ENCODE measurements at regions not wholly inside any gene's neighbourhood (a gene's known extent, or its start where the extent isn't known, plus 50 kb on each side); places are given as distances from the start of the nearest gene placed in this dataset.

GRCh38 chrX:42497356-42497755 is 280.6 kb downstream of the PPP1R2C start:
- no peak for TF ChIP-seq TEAD4 (IDR thresholded peaks at IDR 0.05)
- no peak for TF ChIP-seq NFIC (IDR thresholded peaks at IDR 0.05)
- TF ChIP-seq RAD21 (IDR thresholded peaks at IDR 0.05; ENCODE audit: low read depth): no peak
- no peak for TF ChIP-seq FOXM1 (IDR thresholded peaks at IDR 0.05; ENCODE audit: borderline replicate concordance, low read depth)
- no peak for TF ChIP-seq ZBTB7A (IDR thresholded peaks at IDR 0.05; ENCODE audit: low read depth)
- no peak for TF ChIP-seq EP300 (IDR thresholded peaks at IDR 0.05; ENCODE audit: borderline replicate concordance)
- TF ChIP-seq CREB1 (IDR thresholded peaks at IDR 0.05; ENCODE audit: low read depth): no peak
- TF ChIP-seq CEBPB (IDR thresholded peaks at IDR 0.05): no peak
- no peak for TF ChIP-seq TCF12 (IDR thresholded peaks at IDR 0.05; ENCODE audit: low read depth)
- no peak for TF ChIP-seq MAX (IDR thresholded peaks at IDR 0.05)
- no peak for TF ChIP-seq YY1 (IDR thresholded peaks at IDR 0.05; ENCODE audit: low read depth)
- no peak for TF ChIP-seq USF1 (IDR thresholded peaks at IDR 0.05)
- no peak for TF ChIP-seq TAF1 (IDR thresholded peaks at IDR 0.05; ENCODE audit: low read depth)
- TF ChIP-seq EGR1 (IDR thresholded peaks at IDR 0.05): no peak
- TF ChIP-seq REST (IDR thresholded peaks at IDR 0.05; ENCODE audit: low read depth): no peak

- TF ChIP-seq TAF1 (IDR thresholded peaks at IDR 0.05; ENCODE audit: low read depth): no peak
- peak; percentile 70 for TF ChIP-seq EP300 (IDR thresholded peaks at IDR 0.05; ENCODE audit: borderline replicate concordance)
- no peak for TF ChIP-seq ZBTB7A (IDR thresholded peaks at IDR 0.05; ENCODE audit: low read depth)
- TF ChIP-seq TCF12 (IDR thresholded peaks at IDR 0.05; ENCODE audit: low read depth): peak; percentile 54
- TF ChIP-seq RAD21 (IDR thresholded peaks at IDR 0.05; ENCODE audit: low read depth): no peak
- TF ChIP-seq YY1 (IDR thresholded peaks at IDR 0.05; ENCODE audit: low read depth): no peak
- no peak for TF ChIP-seq MAX (IDR thresholded peaks at IDR 0.05)
- peak; percentile 87 for TF ChIP-seq NFIC (IDR thresholded peaks at IDR 0.05)
- TF ChIP-seq USF1 (IDR thresholded peaks at IDR 0.05): no peak
- no peak for TF ChIP-seq TEAD4 (IDR thresholded peaks at IDR 0.05)
- no peak for TF ChIP-seq CREB1 (IDR thresholded peaks at IDR 0.05; ENCODE audit: low read depth)
Measured at GRCh38 chrX:42496239-42496638, 281.7 kb downstream of the PPP1R2C start.

GRCh38 chrX:42495139-42495538 is 282.8 kb downstream of the PPP1R2C start:
- no peak for TF ChIP-seq FOXM1 (IDR thresholded peaks at IDR 0.05; ENCODE audit: borderline replicate concordance, low read depth)
- no peak for TF ChIP-seq ZBTB7A (IDR thresholded peaks at IDR 0.05; ENCODE audit: low read depth)
- TF ChIP-seq TAF1 (IDR thresholded peaks at IDR 0.05; ENCODE audit: low read depth): no peak
- TF ChIP-seq REST (IDR thresholded peaks at IDR 0.05; ENCODE audit: low read depth): no peak
- no peak for TF ChIP-seq YY1 (IDR thresholded peaks at IDR 0.05; ENCODE audit: low read depth)
- TF ChIP-seq EP300 (IDR thresholded peaks at IDR 0.05; ENCODE audit: borderline replicate concordance): peak; percentile 63; the same call in 1 of the 2 replicates
- no peak for TF ChIP-seq CREB1 (IDR thresholded peaks at IDR 0.05; ENCODE audit: low read depth)
- peak; percentile 77 for TF ChIP-seq TCF12 (IDR thresholded peaks at IDR 0.05; ENCODE audit: low read depth)
- no peak for TF ChIP-seq RAD21 (IDR thresholded peaks at IDR 0.05; ENCODE audit: low read depth)
- no peak for TF ChIP-seq USF1 (IDR thresholded peaks at IDR 0.05)
- peak; percentile 43; the same call in 1 of the 2 replicates for TF ChIP-seq TEAD4 (IDR thresholded peaks at IDR 0.05)
- no peak for TF ChIP-seq CEBPB (IDR thresholded peaks at IDR 0.05)
- TF ChIP-seq MAX (IDR thresholded peaks at IDR 0.05): peak; percentile 58; the same call in 1 of the 2 replicates
- no peak for TF ChIP-seq EGR1 (IDR thresholded peaks at IDR 0.05)
- peak; percentile 79 for TF ChIP-seq NFIC (IDR thresholded peaks at IDR 0.05)

GRCh38 chrX:42491137-42491907 is 286.6 kb downstream of the PPP1R2C start:
- no peak for TF ChIP-seq TEAD4 (IDR thresholded peaks at IDR 0.05)
- TF ChIP-seq MAX (IDR thresholded peaks at IDR 0.05): no peak
- no peak for TF ChIP-seq TCF12 (IDR thresholded peaks at IDR 0.05; ENCODE audit: low read depth)
- no peak for TF ChIP-seq USF1 (IDR thresholded peaks at IDR 0.05)
- no peak for TF ChIP-seq RAD21 (IDR thresholded peaks at IDR 0.05; ENCODE audit: low read depth)
- TF ChIP-seq EP300 (IDR thresholded peaks at IDR 0.05; ENCODE audit: borderline replicate concordance): no peak

Measured in Ishikawa (cell line).